UCSD-AML1 (cell line): ENCODE measurements at regions not wholly inside any gene's neighbourhood (a gene's known extent, or its start where the extent isn't known, plus 50 kb on each side); places are given as distances from the start of the nearest gene placed in this dataset.
"Not testable (repeated sequence)": the region's sequence is repeated elsewhere in the genome, so short reads cannot be mapped to it uniquely, and the experiment has no call there.

Experiments
- DNase-seq: peaks from one replicate; lab custom pipeline; 2025; ENCODE audit not compliant: unreplicated experiment; lab: John Stamatoyannopoulos, UW

GRCh38 chr5:163938595-163938994, 433.2 kb downstream of the MAT2B start:
- DNase-seq: no peak

- DNase-seq: no peak
Observed at GRCh38 chr5:163941079-163941478, 435.7 kb downstream of the MAT2B start.

DNA sequence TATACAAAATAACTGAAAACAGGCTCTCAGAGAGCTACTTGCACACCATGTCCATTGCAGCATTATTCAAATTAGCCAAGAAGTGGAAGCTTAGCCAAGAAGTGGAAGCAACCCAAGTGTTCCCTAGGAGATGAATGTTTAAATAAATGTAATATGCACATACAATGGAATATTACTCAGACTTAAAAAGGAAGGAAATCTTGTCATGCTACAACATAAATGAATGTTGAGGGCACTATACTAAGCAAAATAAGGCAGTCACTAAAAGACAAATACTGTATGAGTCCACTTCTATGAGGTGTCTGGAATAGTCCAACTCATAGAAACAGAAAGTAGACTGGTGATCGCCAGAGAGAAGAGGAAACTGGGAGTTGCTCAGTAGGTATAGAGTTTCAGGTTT, 438.1 kb downstream of the MAT2B start:
- DNase-seq: no peak

DNA sequence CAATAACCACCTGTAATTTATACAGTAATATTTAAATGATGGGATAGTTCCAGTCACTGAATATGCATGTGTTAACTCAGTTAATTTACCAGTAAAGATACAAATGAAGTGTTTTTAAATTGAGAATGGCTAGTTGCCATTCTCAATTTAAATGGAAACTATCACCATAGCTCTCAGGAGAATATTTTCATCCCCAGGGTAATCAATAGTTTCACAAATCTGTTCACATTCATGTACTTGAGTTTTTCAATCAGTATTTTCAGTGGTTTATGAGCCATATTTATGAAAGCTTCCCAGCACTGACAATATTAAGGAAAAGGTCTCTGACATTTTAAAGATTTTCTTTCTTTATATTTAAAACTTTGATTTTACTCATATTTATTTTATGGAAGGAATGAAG, 439.3 kb downstream of the MAT2B start:
- no peak for DNase-seq

- no peak for DNase-seq
Observed at GRCh38 chr5:163947848-163948666, 442.6 kb downstream of the MAT2B start.

DNA sequence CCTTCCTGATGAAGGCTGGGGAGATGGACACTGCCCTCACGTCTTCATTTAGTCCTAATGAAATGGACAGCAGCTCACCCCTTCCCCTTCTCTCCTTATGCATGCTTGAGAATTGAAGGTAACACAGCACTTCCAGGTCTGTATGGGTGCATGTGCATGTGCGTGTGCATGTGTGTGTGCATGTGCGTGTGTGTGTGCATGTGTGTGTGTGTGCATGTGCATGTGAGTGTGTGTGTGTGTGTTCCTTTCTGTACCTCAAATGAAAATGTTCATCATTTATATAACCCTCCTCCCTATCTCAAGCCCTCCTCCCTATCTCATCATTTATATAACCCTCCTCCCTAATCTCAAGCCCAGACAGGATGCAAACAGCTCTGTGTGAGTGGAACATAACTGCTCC, 444.8 kb downstream of the MAT2B start:
- DNase-seq: no peak

- DNase-seq: no peak
Observed at GRCh38 chr5:163951069-163951468, 445.6 kb downstream of the MAT2B start.

DNA sequence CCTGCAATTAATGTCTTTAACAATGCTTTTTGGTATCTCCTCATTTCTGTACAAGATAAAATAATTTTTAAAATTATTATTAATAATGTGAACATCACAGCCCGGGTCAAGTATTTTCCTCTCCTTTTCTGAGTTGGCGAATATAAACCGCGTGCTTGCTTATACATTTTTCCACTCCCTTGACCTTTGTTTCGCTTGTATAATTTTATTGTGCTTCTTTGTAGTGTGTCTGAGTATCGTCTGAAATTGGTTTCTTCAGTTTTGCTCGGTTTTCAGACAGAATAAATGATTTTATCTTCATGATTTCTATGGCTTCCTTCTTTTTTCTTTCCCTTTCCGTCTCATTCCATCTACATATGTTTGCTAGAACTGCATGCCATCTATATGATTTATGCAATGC, 448.5 kb downstream of the MAT2B start:
- DNase-seq: no peak

DNA sequence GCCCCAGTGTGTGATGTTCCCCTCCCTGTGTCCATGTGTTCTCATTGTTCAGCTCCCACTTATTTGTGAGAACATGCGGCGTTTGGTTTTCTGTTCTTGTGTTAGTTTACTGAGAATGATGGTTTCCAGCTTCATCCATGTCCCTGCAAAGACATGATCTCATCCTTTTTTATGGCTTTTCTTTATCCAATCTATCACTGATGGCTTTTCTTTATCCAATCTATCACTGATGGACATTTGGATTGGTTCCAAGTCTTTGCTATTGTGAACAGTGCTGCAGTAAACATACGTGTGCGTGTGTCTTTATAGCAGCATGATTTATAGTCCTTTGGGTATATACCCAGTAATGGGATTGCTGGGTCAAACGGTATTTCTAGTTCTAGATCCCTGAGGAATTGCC, 455.8 kb downstream of the MAT2B start:
- DNase-seq: not testable (repeated sequence)

DNA sequence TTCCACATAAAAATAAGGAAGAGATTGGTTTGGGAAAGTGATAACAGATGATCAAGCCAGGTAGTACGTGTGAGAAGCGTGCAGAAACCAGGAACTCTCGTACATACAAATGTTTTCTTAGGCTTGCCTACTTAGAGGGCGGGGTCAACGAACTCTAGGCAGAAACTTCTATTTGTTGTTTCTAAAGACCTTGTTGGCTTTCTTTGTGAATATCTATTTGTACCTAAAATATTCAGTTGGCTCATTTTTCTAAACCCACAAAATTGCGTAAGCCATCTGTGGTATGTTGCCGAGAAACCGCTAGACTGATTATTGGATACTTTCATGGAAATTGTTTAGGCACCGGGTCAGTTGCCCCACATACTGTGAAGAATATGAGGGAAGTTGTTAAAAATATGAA, 458.5 kb downstream of the MAT2B start:
- no peak for DNase-seq

DNA sequence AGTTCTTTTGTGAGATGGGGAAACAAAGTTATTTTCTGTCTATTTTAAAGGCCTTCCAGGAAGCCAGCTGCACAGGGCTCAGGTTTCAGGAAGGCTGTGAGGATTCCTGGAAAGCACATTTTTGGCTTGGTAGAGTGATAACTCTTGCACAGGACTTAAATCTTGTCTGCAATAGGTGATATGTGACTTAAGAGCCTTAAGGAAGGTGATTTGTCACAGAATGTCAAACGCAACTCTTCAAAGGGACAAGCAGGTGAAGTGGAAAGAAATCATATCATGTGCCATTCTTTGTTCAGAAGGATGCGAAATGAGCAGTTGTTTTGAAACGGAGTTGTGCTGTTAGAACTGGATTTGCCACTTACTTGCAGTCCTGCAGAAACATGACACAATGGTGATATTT, 459.3 kb downstream of the MAT2B start:
- DNase-seq: no peak

DNA sequence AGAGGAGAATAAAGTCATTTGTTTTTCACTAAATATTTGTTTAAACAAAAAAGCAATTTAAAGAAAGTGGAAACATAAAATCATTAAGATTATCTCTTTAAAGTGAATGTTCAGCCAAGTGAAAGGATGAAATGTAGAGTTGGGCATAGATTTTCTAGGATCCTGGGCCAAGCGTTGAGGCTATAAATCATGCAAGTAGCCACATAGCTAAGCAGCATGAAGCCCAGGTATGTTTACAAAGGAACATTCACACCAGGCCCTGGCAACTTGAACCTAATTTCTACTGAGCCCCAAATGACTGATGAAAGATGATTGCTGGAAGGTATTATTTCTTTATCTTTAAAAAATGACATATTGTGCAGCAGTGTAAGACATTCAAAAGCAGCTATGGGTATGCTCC, 461.8 kb downstream of the MAT2B start:
- no peak for DNase-seq

GRCh38 chr5:163968651-163969050, 463.2 kb downstream of the MAT2B start:
- no peak for DNase-seq

DNA sequence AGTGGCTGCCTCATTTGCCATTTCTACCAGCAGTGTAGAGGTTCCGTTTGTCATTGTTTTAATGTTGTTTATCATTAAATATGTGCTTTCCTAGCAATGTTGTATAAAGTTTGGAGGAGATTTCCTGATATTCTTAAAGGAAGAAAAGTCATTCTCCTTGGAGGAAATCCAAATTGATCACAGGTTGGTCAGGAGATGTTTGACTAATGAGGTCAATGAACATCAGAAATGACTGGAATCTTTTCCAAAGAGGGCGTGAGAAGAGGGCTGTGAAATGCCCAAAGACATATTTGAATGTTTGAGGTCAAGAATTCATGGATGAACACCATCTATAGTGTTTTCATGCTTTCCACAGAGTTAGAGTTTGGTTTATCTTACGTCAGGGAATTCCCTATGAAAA, 471.3 kb downstream of the MAT2B start:
- no peak for DNase-seq

- DNase-seq: peak; percentile 5
Observed at GRCh38 chr5:163978897-163979296, 473.5 kb downstream of the MAT2B start.

GRCh38 chr5:163988566-163988965, 483.1 kb downstream of the MAT2B start:
- no peak for DNase-seq

- DNase-seq: no peak
Observed at GRCh38 chr5:163993126-163993525, 487.7 kb downstream of the MAT2B start.

DNA sequence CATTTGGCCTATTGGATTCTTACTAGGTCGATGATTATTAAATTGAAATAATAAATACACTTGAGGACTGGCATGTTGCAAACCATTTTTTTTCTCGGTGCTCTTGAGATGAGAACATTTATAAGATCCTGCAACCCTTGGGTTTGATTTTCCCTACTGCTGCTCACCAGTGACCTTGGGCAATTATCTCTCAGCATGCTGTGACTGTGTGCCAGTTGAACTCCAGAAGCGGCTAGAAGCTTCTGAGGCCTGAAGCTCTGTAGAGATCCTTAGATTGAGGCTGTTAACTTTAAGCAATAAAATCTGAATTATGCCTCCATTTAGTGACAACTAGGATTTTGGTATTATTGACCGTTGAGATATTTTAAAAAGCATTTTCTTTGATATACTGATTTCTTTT, 489.8 kb downstream of the MAT2B start:
- no peak for DNase-seq

DNA sequence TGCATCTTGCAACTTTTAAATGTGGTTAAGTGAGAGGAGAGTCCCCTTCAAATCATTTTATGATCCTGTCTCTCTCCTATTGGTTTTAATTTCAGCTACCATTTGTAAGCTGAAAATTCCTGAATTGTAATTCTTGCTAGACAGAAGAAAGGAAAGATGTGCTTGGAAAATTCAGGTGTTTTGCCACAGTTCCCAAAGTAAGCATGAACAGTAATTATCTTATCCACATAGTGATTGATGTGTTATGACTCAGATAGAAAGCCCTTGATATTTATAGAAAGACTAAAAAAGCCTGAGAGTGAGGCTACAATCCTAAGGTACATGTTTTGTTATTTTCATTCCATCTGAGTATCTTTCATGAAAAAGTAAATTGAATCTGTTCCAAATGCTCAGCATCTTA, 492.5 kb downstream of the MAT2B start:
- no peak for DNase-seq

- DNase-seq: no peak
Observed at GRCh38 chr5:164000241-164000640, 494.8 kb downstream of the MAT2B start.

DNA sequence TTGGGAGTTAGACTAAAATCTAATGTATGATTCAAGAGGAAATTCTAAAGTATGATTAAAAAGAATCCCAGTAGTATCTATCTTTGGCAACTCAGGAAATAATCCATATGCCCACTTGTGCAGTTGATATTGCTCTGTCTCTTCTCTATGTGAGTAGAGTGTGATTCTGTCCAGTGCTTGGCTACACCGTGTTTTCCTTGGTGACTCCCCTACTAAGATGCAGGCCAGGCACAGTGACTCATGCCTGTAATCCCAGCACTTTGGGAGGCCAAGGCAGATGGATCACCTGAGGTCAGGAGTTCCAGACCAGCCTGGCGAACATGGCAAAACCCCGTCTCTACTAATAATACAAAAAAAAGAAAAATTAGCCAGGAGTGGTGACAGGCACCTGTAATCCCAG, 495.4 kb downstream of the MAT2B start:
- DNase-seq: no peak

DNA sequence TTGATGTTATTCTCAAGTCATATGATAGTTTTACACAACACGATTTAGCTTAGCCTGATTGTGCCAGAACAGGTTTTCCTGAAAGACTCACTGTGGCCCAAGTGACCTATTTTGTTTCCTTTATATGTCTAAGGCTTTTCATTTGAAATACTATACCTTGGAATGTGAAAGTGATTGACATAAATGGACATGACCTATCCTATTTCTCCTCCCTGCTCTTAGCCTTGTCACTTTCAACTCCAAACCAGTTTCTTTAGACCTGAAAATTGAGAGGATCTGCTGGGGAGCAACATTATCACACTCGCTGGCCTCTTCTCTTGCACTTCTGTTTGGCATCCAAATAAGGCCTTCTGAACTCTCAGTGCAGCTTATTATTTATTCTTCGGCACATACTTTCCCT, 496.8 kb downstream of the MAT2B start:
- no peak for DNase-seq

DNA sequence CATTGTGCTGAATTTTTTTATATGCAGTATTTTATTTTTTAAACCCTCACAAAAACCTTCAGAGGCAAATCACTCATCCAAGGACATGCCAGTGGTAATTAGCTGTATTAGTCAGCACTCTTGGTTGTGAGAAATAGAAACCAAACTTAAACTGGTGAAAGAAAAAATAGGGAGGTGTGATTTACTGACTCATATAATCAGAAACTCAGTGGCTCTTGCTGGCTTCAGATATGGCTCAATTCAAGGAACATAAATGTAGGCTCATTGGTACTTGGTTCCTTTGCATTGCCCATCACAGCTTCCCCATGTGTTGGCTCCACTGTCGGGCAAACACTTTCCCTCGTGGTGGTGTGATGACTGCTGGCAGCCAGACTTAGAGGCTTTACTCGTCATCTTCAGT, 497.2 kb downstream of the MAT2B start:
- DNase-seq: no peak
